ENCODE measurements at regions not wholly inside any gene's neighbourhood (a gene's known extent, or its start where the extent isn't known, plus 50 kb on each side); places are given as distances from the start of the nearest gene placed in this dataset.
"Not testable (repeated sequence)": the region's sequence is repeated elsewhere in the genome, so short reads cannot be mapped to it uniquely, and the experiment has no call there.

DNA sequence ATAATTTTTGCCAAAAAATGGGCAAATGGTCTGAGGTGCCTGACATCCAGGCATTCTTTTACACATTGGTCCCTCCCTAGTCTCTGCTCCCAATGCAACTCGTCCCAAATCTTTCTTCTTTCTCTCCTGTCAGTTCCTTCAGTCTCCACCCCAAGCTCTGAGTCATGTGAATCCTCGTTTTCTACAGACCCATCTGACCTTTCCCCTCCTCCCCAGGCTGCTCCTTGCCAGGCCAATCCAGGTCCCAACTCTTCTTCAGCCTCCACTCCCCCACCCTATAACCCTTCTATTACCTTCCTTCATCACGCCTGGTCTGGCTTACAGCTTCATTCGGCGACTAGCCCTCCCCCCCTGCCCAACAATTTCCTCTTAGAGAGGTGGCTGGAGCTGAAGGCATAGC, 55.3 kb downstream of the BBS10 start:
- DNase-seq (ENCODE audit: low read depth in 2 of 2), result not testable (repeated sequence)

DNA sequence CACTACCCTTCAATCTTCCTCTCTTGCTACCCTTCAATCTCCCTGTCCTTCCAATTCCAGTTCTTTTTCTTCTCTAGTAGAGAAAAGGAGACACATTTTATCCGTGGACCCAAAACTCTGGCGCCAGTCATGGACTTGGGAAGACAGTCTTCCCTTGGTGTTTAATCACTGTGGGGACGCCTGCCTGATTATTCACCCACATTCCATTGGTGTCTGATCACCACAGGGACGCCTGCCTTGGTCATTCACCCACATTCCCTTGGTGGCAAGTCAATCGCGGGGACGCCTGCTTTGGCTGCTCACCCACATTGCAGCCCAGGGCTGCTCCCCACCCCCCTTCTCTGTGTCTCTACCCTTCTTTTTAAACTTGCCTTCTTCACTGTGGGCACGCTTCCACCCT, 55.9 kb downstream of the BBS10 start:
- DNase-seq (ENCODE audit: low read depth in 2 of 2), result not testable (repeated sequence)

DNA sequence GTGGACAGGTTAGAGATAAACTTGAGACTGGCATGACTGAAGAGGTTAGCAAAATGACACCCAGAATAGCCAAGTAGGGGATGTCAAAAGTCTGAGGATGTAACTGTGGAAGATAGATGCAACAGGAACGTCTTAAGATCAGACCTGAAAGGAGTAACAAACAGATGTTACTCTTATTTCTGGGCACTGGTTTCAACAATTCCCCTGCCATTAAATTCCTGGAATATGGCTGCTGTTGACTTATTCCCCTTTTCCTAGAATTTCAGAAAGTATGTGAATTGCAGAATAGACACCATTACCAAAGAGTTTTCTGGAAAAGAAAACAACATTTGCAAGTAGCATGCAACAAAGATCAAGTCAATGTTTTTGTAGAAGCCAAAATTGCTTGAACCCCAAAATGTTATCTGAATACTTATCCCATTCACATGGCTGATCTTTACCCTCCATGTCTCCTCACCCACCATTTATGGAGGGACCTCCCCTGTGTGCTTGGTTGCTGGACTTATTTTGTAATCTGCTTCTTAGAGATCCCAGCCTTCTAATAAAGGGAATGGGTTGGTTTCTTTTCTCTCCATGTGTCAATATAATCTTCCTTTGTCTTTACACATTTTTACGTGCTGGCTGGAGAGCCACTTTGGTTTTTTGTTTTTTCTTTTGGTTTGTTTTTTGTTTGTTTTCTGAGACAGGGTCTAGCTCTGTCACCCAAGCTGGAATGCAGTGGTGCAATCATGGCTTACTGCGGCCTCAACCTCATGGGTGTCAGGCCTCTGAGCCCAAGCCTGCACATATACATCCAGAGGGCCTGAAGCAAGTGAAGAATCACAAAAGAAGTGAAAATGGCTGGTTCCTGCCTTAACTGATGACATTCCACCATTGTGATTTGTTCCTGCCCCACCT, 57.0 kb downstream of the BBS10 start:
- no peak for DNase-seq (ENCODE audit: low read depth in 2 of 2)

DNA sequence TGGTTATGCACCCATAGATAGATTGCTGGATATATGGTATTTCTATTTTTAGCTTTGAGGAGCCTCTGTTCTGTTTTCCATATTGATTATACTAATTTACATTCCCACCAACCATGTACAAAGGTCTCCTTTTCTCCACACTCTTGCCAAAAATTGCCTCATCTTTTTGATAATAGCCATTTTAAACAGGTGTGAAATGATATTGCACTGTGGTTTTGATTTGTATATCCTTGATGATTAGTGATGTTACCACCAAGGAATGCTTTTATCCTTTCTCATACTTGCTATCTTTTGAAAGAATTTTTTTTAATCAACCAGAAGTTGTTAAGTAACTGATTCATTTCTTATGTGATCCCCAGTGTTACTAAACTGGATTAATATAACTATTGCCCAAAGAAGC, 60.0 kb downstream of the BBS10 start:
- no peak for DNase-seq (ENCODE audit: low read depth in 2 of 2)

DNA sequence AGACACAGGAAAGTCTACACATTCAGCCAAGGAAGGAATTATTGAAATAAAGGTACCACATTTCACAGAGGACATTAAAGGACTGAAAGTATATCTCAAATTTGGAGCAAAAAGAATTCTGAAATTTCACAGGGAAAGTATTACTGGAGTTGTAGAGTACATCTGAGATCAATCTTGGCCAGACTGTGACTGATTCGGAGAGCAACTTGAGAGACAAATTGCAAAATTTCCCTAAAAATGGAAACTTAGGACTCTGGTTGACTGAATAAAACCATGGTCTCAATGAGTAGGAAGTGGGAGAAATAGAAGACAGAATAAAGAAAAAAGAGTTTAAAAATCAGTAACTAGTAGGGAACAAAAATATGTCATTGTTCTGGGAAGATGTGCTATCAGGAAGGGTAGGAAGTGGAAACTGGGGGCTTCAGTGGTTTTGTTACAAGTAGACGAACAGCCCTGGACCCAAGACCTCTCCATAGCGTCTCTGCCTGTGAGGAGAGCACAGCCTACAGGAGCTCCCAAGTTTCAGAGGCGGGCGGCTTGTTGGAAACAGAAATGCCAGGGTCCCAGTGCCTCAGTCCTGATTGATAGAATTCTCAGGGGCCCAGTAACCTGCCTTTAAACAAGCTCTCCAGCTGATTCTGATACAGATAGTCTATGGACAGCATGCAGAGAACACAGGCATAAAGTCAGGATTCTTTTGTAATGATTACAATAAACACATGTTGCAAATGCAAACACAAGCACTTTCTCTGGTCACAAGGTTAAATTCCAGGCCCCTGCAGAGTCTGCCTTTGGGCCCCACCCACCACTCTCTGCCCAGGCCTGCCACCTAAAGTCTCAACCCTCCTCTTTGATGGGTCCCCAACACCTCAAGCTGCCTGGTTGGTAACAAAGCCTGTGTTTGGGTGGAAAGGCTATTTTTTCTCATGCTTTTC, 63.1 kb downstream of the BBS10 start:
- peak in 1 of 2 experiments; percentile 19 for DNase-seq (ENCODE audit: low read depth in 2 of 2)

DNA sequence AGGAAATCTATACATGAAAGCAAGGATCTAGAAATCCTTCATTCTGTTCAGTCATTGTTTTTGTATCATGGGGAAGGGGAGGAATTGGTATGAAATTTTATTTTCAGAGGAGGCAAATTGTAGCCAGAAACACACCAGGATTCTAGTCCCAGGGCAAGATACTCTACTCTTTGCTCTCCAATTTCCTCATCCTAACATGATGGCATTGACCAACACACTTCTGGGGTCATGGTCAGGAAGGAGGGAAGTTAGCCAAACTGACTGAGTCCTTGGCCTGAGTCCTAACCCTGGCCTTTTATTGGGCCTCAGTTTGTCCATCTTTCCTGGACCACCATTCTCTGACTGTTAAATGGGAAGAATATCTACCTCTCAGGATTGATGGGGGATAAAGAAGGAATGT, 65.5 kb downstream of the BBS10 start:
- no peak for DNase-seq (ENCODE audit: low read depth in 2 of 2)

DNA sequence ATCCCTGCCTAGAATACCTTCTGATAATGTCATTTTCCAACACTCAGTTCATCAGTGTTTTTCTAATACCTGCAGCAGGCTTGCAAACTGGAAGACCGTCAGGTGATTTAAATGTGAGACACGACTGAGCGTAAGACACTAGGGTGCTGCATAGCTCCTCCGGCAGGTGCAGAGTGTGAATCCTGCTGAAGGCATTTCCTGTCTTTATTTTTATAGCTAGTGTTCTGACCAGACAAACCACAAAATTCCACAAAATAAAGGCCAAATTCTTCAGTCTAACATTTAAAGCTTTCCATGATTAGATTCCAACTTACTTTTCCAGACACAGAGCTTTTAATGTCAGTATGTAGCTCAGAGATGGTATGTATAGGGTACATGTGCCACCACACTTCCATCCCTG, 70.7 kb downstream of the BBS10 start:
- peak; percentile 65 to 69 for DNase-seq (ENCODE audit: low read depth in 2 of 2)

DNA sequence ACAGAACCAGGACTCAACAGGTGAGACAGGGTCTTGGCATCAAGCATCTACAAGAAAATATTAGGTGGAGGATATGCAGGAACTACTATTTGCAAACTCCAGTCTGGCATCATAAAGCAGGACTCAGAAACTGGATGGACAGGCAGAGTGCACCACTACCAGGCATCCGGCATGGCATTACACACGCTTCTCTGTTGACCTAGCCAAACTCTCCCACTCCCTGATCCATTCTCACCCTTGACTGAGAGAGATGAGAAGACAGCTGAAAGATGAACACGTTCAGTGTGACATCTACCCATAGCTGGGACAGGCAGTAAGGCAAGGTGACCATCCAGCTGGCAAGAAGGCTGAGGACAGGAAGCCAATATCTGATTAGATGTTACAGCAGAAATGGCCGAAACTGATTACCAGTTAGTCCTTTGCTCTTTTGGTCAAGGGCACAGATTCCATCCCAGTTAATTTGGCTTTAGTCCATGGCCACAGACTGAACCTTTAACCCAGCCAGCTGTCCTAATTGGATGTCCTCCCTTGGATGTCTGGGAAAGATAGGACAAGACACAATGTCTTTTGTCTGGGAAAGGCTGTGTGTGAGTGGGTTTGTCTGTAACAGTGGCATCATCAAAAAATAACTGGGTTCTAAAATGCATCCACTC, 71.6 kb downstream of the BBS10 start:
- DNase-seq (ENCODE audit: low read depth in 2 of 2), result no peak

DNA sequence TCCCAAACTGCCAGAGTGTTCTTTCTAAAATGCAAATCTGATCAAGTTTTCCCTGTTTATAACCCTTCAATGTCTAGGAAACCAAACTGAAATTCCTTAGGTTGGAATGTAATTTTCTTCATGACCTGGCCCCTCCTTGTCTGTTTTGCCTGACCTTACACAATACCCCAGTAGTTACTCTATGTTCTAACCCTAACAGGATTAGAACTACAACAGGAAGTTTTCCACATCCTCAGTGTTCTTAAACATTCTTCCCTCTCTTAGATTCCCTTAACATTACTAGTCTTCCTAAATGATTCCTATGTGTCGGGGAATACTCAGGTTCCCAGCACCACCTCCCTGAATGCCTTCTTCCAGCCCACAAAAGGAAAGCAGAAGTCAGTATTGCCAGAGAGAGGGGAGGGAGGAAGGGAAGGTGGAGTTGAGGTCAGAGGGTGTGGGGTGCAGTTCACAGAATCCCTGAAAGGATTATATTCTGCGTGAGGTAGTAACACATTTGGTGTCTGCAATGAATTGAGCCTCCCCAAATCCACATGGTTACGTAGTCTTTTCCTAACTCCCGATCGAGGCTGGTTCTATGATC, 72.6 kb downstream of the BBS10 start:
- no peak for DNase-seq (ENCODE audit: low read depth in 2 of 2)

DNA sequence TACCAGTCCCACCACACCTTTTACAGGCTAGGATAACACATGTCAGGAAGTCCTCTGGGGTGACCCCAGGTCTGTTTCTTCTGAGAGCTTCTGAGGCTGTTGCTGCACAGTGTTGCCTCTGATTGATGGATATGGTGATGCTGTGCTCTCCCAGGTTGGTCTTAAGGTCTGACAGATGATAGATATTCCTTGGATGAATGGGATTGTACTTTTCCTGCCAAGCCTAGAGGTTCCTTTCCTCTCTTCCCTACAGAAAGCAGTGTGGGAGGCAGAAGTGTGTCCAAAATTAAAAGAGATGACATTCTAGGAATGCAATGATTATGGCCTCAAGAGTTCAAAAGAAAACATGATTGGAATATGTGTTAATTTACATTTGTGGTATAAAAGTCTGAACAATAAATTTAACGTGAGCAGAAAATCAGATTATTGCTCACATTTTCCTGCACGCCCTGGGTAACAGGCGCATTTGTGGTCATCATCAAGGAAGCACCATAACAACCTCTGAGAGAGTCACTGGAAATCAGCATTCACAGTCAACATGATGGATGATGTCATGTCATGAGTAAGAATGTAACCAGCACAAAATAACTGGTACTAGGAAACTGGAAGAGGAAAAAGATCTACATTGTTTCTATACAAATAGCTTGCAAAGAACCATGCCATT, 73.7 kb downstream of the BBS10 start:
- no peak for DNase-seq (ENCODE audit: low read depth in 2 of 2)

DNA sequence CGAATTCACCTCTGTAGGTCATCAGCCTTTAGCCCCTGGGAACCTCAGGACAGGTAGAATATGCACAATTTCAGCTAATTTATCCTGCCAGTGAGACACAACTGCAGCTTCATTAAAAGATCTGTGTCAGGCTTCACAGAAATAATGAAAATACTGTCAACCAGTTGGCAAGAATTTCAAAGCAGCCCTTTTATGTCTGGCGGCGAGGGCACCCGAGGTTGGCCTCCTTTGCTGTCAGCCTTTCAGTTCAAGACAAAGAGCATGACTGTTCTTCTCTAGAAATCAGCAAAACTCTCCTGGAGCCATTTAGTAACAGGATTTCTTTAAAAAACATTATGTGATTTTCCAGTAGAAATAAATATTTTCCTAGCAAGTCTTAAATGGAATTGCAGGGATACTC, 75.9 kb downstream of the BBS10 start:
- DNase-seq (ENCODE audit: low read depth in 2 of 2), result no peak

DNA sequence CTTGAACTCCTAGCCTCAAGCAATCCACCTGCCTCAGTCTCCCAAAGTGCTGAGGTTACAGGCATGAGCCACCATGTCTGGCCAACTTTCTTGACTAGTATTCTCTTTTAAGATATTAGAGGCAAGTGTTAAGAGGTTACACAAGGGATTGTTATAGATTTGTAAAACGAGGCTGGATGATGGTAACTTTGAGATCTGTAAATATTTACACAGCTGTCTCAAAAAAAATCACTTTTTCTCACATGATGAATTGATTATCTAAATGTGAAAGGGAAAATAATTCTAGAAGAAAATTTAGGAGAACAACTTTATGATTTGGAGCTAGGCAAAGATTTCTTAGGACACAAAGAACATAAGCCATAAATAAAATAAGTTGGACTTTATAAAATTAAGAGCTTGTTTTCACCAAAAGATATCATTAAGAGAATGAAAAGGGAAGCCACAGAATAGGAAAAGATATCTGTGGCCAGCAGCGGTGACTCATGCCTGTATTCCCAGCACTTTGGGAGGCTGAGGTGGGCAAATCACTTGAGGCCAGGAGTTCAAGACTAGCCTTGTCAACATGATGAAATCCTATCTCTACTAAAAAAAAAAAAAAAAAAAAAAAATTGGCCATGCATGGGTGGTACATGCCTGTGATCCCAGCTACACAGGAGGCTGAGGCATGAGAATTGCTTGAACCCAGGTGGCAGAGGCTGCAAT, 77.4 kb downstream of the BBS10 start:
- DNase-seq (ENCODE audit: low read depth in 2 of 2), result no peak

DNA sequence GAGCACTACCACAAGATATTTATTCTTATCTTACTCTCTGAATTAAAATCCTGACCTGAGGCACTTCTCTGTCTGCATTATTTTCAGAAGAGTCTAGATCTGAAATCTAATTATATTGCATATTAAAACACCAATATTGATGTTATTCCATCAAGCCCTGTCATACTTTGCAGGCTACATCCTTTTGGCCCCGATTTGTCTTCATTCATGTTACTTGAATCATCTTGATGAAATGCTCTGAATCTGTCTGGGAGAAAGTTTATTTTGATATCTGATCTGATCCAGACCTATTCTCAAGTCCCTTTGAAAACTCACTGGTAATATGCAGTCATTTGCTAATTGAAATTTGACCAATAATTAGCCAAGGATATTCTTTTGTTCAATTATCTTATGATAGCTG, 79.9 kb downstream of the BBS10 start:
- DNase-seq (ENCODE audit: low read depth in 2 of 2), result no peak

DNA sequence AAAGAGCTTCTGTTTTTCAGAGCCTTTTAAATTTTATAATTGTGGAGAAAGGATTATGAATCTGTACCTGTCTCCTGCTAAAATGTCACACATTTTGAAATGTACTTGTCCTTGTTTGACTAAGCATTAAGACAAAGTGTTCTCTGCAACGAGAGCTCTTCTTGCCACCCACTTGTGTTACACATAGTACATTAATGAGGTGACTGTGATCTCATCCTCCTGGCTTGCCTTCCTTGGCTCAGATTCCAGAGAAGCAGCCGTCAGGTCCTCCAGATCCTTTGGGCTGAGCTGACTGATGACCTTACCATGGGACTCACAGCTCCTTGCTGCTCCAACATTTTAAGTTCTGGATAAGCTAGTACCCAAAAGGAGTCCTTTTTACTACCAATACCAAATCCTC, 81.4 kb downstream of the BBS10 start:
- peak; percentile 59 to 60 for DNase-seq (ENCODE audit: low read depth in 2 of 2)

DNA sequence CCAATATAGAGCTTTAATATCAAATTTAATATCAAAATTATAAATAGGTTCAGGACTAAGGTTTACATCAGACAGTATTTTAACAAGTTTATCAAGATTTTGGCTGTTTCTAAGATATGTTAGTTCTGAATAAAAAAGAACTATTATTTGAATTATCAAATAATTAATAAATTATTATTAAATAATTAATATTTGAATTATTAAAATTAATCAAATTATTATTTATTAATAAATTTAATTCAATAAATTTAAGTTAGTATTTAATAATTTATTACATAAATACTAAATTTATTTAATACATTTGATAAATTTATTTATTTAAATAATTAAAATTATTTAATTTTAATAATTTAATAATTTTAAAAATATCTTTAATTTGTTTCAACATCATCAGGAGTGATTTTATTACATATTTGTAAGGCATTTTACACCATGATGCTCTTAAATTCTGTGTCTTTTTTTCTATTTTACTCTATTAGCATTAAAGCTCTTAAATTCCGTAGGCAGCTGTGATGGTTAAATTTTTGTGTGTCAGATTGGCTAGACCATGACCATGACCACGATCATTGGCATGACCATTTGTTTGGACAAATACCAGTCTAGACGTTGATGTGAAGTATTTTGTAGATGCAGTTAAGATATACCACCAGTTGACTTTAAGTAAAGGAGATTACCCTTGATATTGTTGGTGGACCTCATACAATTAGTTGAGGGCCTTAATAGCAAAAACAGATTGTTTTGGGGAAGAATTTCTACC, 82.6 kb downstream of the BBS10 start:
- no peak for DNase-seq (ENCODE audit: low read depth in 2 of 2)

DNA sequence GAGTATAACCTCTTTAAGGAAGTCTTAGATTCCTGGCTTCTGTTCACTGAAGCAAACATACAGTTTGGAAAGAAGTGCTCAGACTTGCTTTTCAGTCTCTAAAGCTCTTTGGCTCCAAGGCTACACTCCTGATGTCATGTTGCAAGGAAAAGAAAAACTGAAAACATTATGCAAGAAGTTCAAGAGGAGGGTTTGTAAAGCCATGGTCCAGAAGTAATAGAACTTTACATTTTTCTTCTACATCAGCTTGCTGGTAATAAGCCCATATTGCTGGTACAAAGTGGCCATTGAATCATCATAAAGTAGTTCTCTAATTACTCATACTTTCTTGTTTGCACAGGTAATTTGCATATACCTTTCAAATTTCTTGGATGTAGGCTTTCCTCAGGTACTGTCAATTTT, 83.6 kb downstream of the BBS10 start:
- no peak for DNase-seq (ENCODE audit: low read depth in 2 of 2)

DNA sequence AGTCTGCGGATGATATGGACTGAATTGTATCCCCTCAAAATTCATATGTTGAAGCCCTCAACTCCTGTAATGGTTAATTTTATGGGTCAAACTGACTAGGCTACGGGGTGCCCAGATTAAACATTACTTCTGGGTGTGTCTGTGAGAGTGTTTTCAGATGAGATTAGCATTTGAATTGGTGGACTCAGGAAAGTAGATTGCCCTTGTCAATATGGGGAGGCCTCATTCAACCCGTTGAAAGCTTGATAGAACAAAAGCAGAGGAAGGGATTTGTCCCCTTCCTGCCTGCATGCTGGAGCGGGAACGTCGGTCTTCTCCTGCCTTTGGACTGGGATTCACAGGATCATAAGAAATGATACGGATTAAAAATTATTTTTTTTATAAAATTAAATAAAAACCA, 84.5 kb downstream of the BBS10 start:
- DNase-seq (ENCODE audit: low read depth in 2 of 2), result no peak

DNA sequence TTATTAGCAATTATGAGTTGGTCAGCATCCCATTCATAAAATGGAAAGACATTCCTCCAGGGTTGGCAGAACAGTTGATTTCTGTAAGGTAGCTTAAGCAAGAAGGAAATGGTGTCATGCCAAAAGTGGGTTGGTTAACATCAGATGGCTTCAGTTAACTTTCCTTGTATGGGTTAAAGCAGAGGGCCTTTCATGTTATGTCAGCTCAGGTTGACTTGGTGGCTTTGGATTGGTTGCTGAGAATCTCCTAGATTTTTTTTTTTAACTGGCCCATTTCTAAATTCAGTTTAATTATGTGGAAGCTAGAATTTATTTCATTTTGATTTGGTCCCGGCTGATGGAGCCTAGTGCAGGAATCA, 87.8 kb downstream of the BBS10 start:
- no peak for DNase-seq (ENCODE audit: low read depth in 2 of 2)

DNA sequence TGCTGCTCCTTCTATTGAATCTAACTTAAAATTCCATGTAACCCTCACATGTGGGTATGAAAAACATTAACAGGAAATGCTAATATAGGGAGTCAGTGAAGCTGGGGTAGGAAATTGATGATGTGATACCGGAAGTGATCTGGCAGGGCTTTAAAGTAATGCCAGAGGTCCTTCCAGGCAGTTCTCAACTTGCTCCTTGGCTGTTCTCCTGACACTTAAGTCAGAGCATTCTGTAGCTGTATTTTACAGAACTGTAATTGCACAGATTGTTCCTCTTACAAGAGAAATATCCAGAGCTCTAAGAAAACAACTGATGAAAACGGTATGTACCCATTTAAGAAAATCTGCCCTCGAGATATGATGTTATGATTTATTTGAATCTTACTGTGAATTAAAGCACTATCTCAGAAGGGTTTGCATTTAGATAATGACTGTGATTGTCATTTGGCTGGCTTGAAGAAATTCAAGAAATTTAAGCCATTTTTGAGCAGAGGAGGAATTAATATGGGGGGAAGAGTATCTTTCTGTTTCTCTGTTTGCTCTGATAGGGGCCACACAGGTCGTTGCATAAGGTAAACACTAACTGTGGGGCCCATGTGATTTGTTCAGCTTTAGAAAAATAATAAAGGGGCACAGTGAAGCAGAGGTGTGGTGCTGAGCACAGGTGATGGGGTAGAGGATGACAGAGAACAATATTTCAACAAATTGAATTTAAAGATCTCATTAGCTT, 88.4 kb downstream of the BBS10 start:
- peak; percentile 66 to 75 for DNase-seq (ENCODE audit: low read depth in 2 of 2)
